NCI-H510A treated with DMSO at 0.1 percent for 48 hours (cell line): ENCODE measurements at regions not wholly inside any gene's neighbourhood (a gene's known extent, or its start where the extent isn't known, plus 50 kb on each side); places are given as distances from the start of the nearest gene placed in this dataset.
"Not testable (repeated sequence)": the region's sequence is repeated elsewhere in the genome, so short reads cannot be mapped to it uniquely, and the experiment has no call there.

ENCODE experiments used
- DNase-seq: peaks from one replicate; lab custom pipeline; 2025; lab: John Stamatoyannopoulos, UW

GRCh38 chr1:66424530-66424929 is 109.4 kb upstream of the SGIP1 start:
- DNase-seq: not testable (repeated sequence)

GRCh38 chr1:66426239-66426853 is 107.6 kb upstream of the SGIP1 start:
- no peak for DNase-seq

GRCh38 chr1:66430815-66431214 is 103.1 kb upstream of the SGIP1 start:
- not testable (repeated sequence) for DNase-seq

- DNase-seq: no peak
Observed at GRCh38 chr1:66431999-66432398, 102.0 kb upstream of the SGIP1 start.

DNA sequence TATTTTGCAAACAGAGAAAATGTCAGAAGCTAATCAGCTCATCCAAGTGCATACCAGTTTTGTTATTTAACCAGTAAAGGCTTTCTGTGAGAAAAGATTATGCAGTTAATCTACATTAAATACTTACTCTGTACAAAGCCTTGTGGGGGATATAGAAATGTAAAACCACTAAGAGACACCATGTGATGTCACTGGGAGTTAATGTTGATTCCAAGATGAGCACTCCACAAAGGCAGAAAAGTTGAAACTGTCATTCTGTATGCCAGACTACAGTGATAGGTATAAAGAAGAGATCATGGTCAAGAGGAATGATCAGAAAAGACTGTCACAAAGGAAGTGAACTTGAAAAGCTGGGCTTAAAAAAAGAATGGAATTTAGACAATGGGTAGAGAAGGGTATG is 100.3 kb upstream of the SGIP1 start:
- DNase-seq: no peak

GRCh38 chr1:66434096-66434495 is 99.9 kb upstream of the SGIP1 start:
- DNase-seq: no peak

- DNase-seq: no peak
Observed at GRCh38 chr1:66435541-66435940, 98.4 kb upstream of the SGIP1 start.

DNA sequence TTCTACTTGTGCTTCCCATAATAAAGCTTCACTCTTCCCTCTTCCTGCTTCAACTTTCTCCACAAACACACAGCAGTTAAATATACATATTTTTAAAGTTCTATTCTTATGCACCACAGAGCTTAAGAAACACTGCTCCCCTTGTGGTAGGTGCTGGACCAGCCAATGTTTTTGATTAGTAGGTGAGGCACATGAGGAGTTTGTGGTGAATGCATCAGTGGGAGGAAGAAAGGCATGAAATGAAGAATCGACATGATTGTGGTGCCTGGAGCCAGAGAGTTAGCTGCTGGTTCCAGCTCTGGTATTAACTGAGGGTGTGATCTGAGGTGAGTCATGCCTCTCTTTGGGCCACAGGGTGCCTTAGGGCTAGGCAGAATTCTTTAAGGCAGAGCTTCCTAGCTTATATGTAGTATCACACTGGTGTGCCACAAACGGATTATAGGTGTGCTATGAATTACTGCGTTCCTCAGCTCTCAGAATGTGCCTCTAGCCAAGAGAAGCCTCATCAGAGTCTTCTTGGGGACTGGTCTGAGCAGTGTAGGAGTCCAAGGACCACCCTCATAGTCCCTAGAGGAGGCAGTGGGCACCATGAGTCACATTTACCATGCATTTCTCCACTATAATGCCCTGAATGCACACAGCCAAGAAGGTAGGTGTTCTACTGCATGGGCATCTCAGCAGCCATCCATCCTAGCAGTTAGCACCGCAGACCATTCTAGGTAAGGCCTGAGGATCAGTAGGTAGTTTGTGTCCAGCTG is 97.4 kb upstream of the SGIP1 start:
- no peak for DNase-seq

GRCh38 chr1:66437136-66437401 is 96.9 kb upstream of the SGIP1 start:
- no peak for DNase-seq

DNA sequence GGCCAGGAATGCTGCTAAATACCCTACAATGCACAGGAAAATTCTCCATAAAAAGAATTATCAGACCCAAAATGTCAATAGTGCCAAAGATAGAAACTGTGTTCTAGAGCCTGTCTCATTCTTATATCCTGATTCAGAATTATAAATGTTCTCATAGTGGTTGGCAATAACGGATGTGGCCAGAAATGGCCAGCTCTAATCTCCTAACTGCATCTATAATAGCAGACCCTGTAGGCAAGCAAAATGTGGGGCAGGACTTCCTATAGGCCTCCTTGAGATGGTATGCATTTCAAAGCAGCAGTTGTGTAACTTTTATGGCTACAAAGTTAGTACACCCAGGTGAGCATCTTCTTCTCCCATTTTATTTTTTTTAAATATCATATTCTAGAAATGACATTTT is 95.9 kb upstream of the SGIP1 start:
- no peak for DNase-seq

- DNase-seq: no peak
Observed at GRCh38 chr1:66438501-66438900, 95.5 kb upstream of the SGIP1 start.

GRCh38 chr1:66439031-66439740 is 94.8 kb upstream of the SGIP1 start:
- DNase-seq: no peak

DNA sequence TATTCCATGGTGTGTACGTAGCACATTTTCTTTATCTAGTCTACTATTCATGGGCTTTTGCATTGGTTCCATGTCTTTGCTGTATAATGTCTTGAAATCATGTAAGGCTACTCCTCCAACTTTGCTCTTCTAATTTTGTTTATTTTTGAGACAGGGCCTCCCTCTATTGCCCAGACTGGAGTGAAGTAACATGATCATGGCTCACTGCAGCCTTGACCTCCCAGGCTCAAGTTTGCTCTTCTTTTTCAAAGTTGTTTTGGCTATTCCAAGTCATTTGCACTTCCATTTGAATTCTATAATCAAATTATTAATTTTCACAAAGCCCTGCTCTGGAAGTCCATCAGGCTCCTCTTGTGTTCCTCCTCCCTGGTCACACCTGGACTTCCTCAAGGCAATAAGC is 90.2 kb upstream of the SGIP1 start:
- no peak for DNase-seq

DNA sequence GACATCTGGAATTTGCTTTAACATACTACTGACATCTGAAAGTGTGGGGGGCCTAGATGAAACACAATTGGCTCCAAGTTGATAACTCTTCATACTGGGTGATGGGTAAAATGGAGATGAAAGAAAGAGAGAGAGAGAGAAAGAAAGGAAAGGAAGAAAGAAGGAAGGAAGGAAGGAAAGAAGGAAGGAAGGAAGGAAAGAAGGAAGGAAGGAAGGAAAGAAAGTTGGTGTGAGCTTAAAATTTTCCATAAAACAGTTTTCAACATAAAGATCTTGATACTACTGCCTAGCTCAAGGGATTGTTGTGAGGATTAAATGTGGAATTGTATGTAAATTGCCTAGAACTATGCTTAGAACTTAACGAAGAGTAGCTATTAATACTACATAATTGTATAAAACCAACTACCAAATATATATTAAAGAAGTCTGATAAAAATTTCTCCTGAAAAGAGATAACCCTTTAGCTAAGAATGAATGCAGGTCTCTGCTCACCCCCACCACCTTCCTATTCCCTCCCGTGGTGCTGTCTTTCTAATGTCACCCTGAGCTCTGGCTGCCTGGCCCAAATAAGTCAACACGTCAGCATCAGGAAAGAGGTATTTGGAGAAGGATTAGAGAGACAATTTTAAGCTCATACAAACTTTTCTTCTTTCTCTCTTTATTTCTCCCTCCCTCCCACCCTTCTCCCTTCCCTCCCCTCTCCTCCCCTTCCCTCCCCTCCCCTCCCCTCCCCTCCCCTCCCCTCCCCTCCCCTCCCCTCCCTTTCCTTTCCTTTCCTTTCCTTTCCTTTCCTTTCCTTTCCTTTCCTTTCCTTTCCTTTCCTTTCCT is 89.3 kb upstream of the SGIP1 start:
- no peak for DNase-seq

- DNase-seq: no peak
Observed at GRCh38 chr1:66445492-66446181, 88.3 kb upstream of the SGIP1 start.

DNA sequence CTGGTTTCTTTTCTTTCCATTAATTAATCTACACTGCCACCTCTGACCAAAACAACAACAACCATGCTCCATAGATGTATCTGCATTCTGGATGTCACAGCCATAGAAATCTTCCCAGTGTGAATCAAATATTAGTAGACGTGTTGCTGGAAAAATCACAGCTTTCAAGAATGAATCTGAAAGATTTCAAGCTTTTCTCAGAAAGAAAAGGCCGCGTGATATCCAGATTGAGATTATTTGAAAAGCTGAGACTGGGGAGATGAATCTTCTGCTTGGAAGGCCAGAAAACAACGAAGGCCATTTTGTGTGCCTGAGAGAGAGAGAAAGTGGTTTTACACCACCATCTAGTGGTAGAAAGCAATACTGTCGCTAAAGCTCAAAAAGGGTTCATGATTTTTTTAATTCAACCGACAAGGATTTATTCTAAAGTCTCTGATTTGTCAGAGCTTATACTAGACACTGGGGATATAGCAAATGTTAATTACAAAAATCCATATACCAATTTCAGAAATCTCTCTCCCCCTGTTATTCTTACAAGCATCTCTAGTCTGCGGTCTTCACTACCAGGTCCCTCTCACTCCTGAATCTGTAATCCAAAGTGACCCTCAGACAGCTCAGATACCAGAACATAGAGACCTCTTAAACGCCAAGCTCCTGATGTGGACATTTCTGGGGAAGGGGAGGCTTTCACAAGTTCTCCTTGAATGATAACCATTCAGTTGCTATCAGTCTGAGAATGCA is 87.5 kb upstream of the SGIP1 start:
- peak; percentile 89 for DNase-seq

GRCh38 chr1:66450043-66450514 is 83.9 kb upstream of the SGIP1 start:
- no peak for DNase-seq

DNA sequence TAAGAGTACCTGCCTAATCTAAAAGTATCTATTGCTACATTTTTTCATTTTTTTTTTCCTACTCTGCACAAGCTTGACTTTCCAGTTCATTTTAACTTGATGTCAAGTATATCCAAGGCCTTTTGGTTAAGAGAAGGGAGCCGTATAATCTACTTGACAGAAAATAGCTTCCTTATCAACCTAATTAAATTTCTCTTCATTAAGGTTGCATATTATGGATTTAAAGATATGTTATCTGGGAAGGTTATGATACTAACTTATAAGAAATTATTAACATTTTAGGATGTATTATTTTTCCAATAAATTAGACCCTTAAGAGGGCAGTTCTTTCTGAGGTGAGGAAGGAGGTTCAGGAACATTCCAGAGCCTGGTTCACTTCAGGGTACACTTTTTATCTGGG is 83.1 kb upstream of the SGIP1 start:
- no peak for DNase-seq

GRCh38 chr1:66452162-66452561 is 81.8 kb upstream of the SGIP1 start:
- no peak for DNase-seq

- no peak for DNase-seq
Observed at GRCh38 chr1:66452982-66453381, 81.0 kb upstream of the SGIP1 start.

GRCh38 chr1:66455446-66455845 is 78.5 kb upstream of the SGIP1 start:
- no peak for DNase-seq
